ENCODE measurements at regions not wholly inside any gene's neighbourhood (a gene's known extent, or its start where the extent isn't known, plus 50 kb on each side); places are given as distances from the start of the nearest gene placed in this dataset.
"Not testable (repeated sequence)": the region's sequence is repeated elsewhere in the genome, so short reads cannot be mapped to it uniquely, and the experiment has no call there.

- no peak for DNase-seq
These were observed 446.2 kb downstream of the FAT4 start for GRCh38 chr4:125760956-125761355.

DNA sequence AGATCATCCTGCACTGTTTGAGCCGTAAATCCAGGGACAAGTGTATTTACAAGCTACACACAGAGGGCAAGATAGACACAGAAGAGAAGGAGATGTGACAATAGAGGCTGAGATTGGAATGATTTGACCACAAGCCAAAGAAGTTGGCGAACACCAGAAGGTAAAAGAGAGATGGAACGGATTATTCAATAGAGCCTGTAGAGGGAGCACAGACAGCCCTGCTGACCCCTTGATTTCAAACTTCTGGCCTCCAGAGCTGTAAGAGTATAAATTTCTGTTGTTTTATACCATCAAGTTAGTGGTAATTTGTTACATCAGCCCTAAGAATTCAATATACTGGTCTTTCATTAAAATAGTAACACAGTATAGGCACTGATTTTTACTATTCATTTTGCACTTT lies 447.8 kb downstream of the FAT4 start:
- no peak for DNase-seq

- no peak for DNase-seq
These were observed 451.2 kb downstream of the FAT4 start for GRCh38 chr4:125765941-125766340.

DNA sequence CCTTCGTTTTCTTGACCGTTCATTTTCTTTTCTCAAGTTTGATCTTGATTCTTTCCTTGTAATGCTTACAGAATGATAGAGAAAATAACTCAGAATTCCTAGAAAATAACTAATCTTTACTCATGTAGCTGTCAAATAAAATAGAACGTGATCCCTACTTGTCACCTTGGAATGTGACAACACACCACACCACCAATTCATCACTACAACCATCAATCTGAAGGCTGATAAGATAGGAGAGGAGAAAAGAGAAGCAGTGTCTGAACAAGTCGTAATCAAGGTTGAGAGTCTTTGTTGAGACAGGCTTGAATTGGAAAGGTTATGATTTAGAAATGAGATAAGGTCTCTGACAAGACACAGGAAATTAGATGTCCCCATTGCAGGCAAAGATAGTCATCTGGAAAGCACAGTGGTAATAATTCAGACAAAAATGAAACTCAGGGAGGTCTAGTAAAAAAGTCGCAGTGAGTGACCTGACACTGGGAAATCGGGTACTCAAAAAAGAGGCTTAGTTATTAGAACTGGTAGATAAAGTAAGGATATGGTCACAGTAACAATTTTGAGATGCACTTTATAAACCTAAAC lies 456.2 kb downstream of the FAT4 start:
- no peak for DNase-seq

DNA sequence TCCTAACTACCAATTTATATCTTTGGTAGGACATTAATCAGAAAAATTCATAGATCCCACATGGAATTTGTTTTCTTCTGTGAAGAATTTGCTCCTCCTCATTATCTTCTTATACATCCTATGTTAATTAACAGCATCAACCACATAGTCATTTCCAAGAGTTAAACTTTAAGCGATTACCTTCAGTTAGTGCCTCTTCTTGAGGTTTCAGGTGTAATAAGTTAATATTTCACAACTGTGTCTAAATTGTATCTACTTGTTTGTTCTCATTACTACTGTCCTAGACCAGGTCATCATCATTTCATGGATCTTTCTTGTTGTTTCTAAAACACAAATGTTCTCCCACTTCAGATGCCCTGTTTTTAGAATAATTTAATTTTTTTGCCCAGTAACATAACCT lies 457.9 kb downstream of the FAT4 start:
- no peak for DNase-seq

DNA sequence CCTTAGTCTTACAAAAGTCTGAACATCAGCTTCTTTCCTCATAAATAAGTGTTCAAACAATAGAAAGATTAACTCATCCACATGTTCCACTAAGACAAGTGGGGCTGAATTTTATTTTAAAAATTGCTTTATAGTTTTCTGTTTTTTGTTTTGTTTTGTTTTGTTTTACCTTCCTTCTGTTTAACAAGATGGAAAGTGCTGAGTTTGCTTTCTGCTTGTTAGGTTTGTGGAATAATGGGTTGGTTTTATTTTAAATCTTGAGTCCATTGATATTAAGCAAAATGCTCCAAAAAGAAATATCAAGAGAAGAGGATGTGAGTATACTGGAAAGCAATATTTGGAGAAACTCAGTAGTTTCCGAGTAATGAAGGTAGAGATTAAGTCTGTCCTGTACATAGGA lies 458.7 kb downstream of the FAT4 start:
- DNase-seq = no peak

DNA sequence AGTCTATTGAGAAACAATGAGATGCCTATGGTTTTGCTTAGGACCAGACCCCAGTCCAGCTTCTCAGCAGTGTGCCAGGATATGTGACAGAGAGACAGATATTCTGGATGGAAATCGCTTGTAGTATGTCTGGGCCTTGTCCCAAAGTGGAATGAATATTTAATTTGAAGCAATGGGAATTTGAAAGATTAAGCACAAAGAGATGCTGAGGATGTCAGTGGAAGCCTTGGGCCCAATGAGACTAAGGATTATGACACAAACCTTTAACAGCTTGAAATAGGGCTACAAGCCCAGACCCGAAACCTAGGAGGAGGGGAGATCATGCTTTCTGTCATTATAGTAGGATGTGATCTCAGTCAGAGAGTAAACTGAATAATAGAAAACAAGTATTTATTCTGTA lies 459.2 kb downstream of the FAT4 start:
- no peak for DNase-seq

GRCh38 chr4:125776146-125776545 lies 461.4 kb downstream of the FAT4 start:
- no peak for DNase-seq

DNA sequence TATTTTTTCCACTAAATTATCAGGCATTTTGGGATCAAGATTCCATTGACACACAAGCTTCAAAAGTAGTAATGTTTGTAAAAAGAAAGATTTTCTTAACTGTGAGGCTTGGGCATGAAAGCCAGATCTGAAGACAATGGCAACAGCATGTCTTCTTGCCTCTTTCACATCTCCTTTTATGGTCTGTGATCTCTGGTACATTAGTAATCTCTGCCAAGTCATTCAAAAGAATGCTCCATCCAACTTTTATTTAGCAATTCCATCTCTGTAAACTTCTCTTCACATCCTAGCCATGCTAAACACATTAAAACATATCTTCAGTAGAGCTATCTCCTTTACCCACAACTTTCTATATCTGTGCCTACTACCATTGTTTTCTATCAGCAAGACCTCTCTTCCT lies 465.4 kb downstream of the FAT4 start:
- no peak for DNase-seq

GRCh38 chr4:125780747-125781146 lies 466.0 kb downstream of the FAT4 start:
- DNase-seq = no peak

DNA sequence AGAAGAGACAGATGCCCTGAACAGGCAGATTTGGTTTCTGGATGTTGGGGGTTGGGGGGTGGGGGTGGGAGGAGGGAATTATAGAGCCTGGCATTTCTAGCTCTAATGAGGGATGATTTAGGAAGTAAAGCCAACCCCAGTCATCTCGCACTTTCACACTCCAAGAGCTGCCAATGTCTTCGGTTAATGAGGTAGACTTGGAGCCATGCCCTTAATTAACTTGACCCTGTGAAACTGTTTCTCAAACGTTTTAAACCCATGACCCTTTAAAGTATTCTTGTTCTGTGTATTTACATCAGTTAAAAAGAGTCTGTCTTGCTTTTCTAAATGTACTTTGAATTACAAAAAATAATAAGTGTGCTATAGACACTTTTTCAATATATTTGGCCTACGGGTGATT lies 466.9 kb downstream of the FAT4 start:
- DNase-seq = no peak

DNA sequence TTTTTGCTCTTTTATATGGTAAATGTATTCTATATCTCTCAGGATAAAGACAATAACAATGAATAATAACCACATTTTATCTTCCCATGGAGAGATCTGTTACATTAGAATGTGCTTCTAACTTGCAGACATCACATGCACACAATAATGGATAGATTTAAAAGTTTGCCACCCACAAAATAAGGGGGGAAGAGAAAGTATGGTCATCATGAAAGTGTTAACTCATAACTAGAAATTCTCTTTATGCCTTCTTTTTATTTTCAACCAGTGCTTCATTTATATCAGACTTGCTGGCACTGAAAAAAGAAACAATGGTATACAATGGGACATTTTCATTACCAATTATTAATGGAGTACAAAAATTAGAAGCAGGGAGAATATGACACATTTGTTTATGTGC lies 470.0 kb downstream of the FAT4 start:
- no peak for DNase-seq

GRCh38 chr4:125787707-125788106 lies 473.0 kb downstream of the FAT4 start:
- DNase-seq = no peak

- no peak for DNase-seq
These were observed 474.3 kb downstream of the FAT4 start for GRCh38 chr4:125789023-125789422.

DNA sequence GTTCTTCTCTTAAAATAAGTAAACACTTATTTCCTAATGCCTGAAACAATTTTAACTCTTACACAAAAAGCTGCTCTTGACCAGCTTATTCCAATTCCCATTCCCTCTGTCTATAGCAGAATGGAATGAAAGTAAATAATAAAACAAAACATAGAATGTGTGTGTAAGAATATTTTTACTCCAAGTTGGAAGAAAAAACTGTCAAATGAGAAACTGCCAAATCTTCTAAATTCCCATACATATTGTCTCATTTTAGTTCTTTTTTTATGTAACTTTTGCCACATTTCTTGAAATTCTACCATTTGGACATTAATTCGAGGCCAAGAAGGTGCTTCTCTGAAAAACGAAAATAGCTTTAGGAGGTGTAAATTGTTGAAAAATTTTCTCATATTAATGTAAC lies 477.1 kb downstream of the FAT4 start:
- DNase-seq = no peak

DNA sequence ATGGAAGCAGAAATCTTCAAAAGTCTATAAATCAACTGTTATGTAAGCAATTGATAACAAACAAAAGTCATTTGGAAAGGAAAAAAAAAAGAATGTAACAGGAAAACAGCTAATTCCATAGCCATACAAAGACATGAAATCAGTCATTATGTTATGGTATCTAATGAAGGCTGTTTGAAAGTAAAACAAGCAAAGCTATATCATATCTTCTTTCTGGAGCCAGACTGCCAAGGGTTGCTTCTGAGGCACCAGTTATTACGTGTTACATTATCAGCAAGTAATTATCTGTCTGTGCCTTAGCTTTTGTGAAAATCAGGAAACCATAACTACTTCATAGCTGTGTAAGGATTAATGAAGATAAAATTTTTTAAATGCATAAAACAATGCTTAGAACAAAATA lies 480.2 kb downstream of the FAT4 start:
- no peak for DNase-seq

GRCh38 chr4:125796138-125796537 lies 481.4 kb downstream of the FAT4 start:
- DNase-seq = no peak

- not testable (repeated sequence) for DNase-seq
These were observed 482.9 kb downstream of the FAT4 start for GRCh38 chr4:125797621-125798020.

GRCh38 chr4:125801373-125801772 lies 486.6 kb downstream of the FAT4 start:
- DNase-seq = no peak

- no peak for DNase-seq
These were observed 487.2 kb downstream of the FAT4 start for GRCh38 chr4:125801924-125802323.

DNA sequence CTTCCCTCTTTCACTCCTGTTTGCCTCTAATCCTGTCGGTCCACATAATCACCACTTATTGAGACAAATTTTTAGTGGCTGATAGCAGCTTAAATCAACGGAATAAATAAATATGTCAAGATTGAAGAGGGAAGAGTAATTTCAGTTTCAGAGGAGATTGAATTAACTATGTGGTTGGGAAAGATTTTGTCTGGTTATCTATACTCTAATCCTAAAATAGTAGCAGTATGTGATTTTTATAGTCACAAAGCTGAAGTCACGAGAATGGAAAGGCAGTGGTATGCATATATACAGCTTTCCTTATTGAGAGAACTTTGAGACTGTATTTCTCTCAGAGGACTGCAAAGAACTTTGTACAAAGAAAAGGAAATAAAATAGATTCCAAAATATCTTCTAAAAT lies 493.3 kb downstream of the FAT4 start:
- no peak for DNase-seq

GRCh38 chr4:125808570-125808969 lies 493.8 kb downstream of the FAT4 start:
- no peak for DNase-seq

DNA sequence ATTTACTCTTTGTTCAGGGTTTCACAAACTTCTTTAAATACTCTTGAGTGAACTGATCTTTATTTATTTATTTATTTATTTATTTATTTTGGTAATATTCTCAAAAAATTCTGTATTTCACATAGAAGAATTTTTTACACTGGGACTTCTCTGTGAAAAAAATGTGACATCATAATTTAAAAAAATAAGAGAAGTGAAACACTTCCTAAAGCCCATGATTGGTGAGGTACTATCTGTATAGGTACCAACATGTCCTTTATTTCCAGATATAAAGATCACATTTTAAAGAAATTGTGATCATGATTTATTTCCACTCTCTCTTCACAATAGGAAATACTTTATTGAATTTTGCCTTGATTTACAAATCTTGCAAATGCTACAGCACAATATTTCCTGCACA lies 497.1 kb downstream of the FAT4 start:
- DNase-seq = no peak

GRCh38 chr4:125826801-125827695 lies 512.3 kb downstream of the FAT4 start:
- no peak for DNase-seq

GRCh38 chr4:125827696-125828052 lies 512.9 kb downstream of the FAT4 start:
- no peak for DNase-seq
